Transverse colon (tissue), 4 donors: ENCODE measurements at regions not wholly inside any gene's neighbourhood (a gene's known extent, or its start where the extent isn't known, plus 50 kb on each side); places are given as distances from the start of the nearest gene placed in this dataset.

Source experiments
- DNase-seq: peaks from one replicate; pipeline ENCODE4 v3.0.0-alpha.2; 2019
- H3K27ac ChIP-seq, 4 donors: fragments of 200-600 bp; sonication (generic); 2 replicates each; pipeline ENCODE4 v1.5.1; 2016 to 2018; ENCODE audit warnings: inconsistent platforms in 4 of 4
- H3K27me3 ChIP-seq: fragments of 200-600 bp; sonication (generic); 2 replicates; pipeline ENCODE4 v1.5.1; 2017; ENCODE audit warnings: inconsistent platforms
- H3K36me3 ChIP-seq, 4 donors: fragments of 200-600 bp; sonication (generic); 2 replicates each; pipeline ENCODE4 v1.5.1; 2017 to 2019; ENCODE audit warnings: inconsistent platforms in 4 of 4
- H3K4me1 ChIP-seq, 4 donors: fragments of 200-600 bp; sonication (generic); 2 replicates each; pipeline ENCODE4 v1.5.1; 2017 to 2020; ENCODE audit warnings: inconsistent platforms in 4 of 4
- H3K4me3 ChIP-seq, 4 donors: fragments of 200-600 bp; sonication (generic); 1 replicate in 1 of 4; 2 replicates in 3 of 4; pipeline versions ENCODE4 v1.5.1 to v1.6.1; 2017 to 2019; ENCODE audit warnings: inconsistent platforms in 4 of 4
- H3K9me3 ChIP-seq, 2 donors: fragments of 200-600 bp; sonication (generic); 2 replicates each; pipeline ENCODE4 v1.5.1; 2017 to 2019; ENCODE audit warnings: inconsistent platforms in 2 of 2
- CTCF ChIP-seq, 5 experiments: fragments of 200-600 bp in 3 of 5; fragments of 450-650 bp in 2 of 5; sonication (generic) in 3 of 5; IDR thresholded peaks; 1 replicate in 2 of 5; 2 replicates in 3 of 5; pipeline ENCODE4 v1.5.1; 2016 to 2017; ENCODE audit warnings: antibody characterized with exemption in 5 of 5, inconsistent platforms in 3 of 5, mild to moderate bottlenecking in 2 of 5, moderate library complexity in 1 of 5
- EP300 ChIP-seq: sonication (generic); formaldehyde crosslinking; IDR thresholded peaks from one replicate; pipeline ENCODE4 v1.6.1; 2017; ENCODE audit warnings: antibody characterized with exemption, low read depth
- POLR2A ChIP-seq: fragments of 450-650 bp; IDR thresholded peaks from one replicate; pipeline ENCODE4 v1.6.1; 2016; ENCODE audit warnings: antibody characterized with exemption, mild to moderate bottlenecking, moderate library complexity
- POLR2AphosphoS5 ChIP-seq, 3 donors: sonication (generic); formaldehyde crosslinking; IDR thresholded peaks; one replicate each; pipeline ENCODE4 v1.6.1; 2016; ENCODE audit warnings: antibody characterized with exemption in 3 of 3
- WGBS, 2 donors: methylation state at CpG; one replicate each; pipeline ENCODE4 v1.1.5; 2018; ENCODE audit warnings: low coverage in 1 of 2; 5-methylcytosine and 5-hydroxymethylcytosine counted together
- in situ Hi-C, 4 donors: fragments of 200-750 bp; cut with MboI; loops; one replicate each; pipeline versions ENCODE4 v1.15.0 to v1.15.1; 2017; ENCODE audit warnings: low sequenced_read_pairs in 3 of 4, low pct_ligation_motif_present in 1 of 4, low pct_unique_long_range_greater_than_20kb in 1 of 4
- intact Hi-C: fragments of 100-400 bp; cut with DNase I; formaldehyde crosslinking; loops from one replicate; pipeline ENCODE4 v1.15.1; 2023; ENCODE audit warnings: low total_unique reads

DNA sequence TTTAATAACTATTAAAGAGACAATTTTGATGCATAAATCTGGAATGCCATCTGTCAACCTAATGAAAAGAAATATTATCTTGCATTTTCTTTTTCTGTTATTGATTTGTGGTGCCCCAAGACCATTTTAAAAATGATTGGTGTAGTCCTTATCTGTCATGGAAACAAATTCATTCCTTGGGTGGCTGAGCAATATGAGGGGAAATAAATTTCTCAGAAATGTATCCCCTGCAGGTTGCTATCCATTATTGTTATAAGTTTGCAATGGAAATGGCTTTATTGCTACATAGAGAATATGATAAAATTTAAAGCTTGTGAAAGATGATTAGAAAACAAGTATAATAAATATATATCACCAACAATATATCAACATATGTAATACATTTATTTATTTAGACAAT lies 607.0 kb downstream of the DNAJB9 start:
- Histone ChIP-seq H3K4me1 (no peaks in the 10 kb centered on the region), H3K4me3 (no peak overlapping the region), H3K9me3 (peaks cover 0 to 4% of the 10 kb centered on the region in 2 donors), H3K36me3 (no peaks in the 10 kb centered on the region), H3K27me3 (no peaks in the 10 kb centered on the region), H3K27ac (no peak overlapping the region)
- no peak for DNase-seq
- in situ Hi-C loops (loop anchor here in 1 of 4 donors (25.0 kb wide), 1 partner anchor 111 kb away; no protein-coding TSS in a partner anchor), intact Hi-C loops (no loop called here)
- no peak for TF ChIP-seq CTCF (IDR thresholded peaks at IDR 0.05)
- no peak for TF ChIP-seq EP300
- TF ChIP-seq POLR2AphosphoS5 (IDR thresholded peaks at IDR 0.05): no peak
- TF ChIP-seq POLR2A: no peak

DNA sequence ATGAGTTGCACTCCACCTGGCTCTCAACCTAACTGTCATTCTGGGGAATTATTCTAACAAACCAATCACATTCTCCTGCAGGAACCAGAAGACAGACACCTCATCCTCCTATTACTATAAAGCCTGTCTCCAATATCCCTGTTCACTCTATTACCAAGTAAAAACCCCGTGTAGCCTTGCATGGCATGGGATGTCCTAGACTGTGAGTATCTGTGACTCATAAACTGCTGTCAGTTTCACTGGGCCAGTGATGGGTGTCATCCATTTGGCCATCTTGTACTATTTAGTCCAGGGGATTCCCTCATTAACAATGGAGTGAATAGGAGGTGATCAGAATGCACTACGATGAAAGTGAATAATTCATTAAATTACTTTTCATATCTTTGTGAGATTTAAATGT lies 608.7 kb downstream of the DNAJB9 start:
- no peaks in the 10 kb centered on the region for H3K27me3 ChIP-seq
- TF ChIP-seq EP300: no peak
- TF ChIP-seq POLR2AphosphoS5 (IDR thresholded peaks at IDR 0.05): no peak
- no peak for TF ChIP-seq CTCF (IDR thresholded peaks at IDR 0.05)
- TF ChIP-seq POLR2A: no peak
- no peak for DNase-seq
- H3K4me1 ChIP-seq: no peaks in the 10 kb centered on the region
- peaks cover 0 to 4% of the 10 kb centered on the region in 2 donors for H3K9me3 ChIP-seq
- intact Hi-C loops: no loop called here
- no peaks in the 10 kb centered on the region for H3K36me3 ChIP-seq
- H3K27ac ChIP-seq: no peak overlapping the region
- no peak overlapping the region for H3K4me3 ChIP-seq
- in situ Hi-C loops: loop anchor here in 1 of 4 donors (25.0 kb wide), 1 partner anchor 109 kb away; no protein-coding TSS in a partner anchor
- 84 to 90% methylated on average over 2 of the region's 2 CpGs for WGBS, 2 donors

DNA sequence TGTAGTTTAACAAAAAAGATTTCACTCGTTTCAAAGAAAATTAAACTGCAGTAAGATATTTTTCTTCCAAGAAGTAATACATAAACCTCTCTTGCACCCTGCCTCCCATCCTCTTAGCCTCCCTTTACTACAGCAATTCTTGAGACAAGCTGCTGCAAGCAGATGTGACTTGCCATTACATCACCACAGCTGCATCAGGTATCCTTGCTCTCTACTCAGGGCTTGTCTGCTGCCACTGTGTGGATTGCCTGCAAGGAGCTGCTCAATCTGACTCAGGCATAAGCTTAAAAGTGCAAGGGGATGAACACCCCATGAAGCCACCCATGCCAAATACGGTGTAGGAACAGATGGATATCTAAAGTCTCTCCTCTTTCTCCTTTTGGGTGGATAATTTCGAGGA lies 609.9 kb downstream of the DNAJB9 start:
- in situ Hi-C loops (loop anchor here in 1 of 4 donors (25.0 kb wide), 1 partner anchor 108 kb away; no protein-coding TSS in a partner anchor), intact Hi-C loops (no loop called here)
- peaks cover 0 to 4% of the 10 kb centered on the region in 2 donors for H3K9me3 ChIP-seq
- no peak for DNase-seq
- H3K36me3 ChIP-seq: no peaks in the 10 kb centered on the region
- no peak overlapping the region for H3K27ac ChIP-seq
- TF ChIP-seq EP300: no peak
- TF ChIP-seq POLR2AphosphoS5 (IDR thresholded peaks at IDR 0.05): no peak
- TF ChIP-seq POLR2A: no peak
- TF ChIP-seq CTCF (IDR thresholded peaks at IDR 0.05): no peak
- WGBS, 2 donors: 60 to 61% methylated on average over 3 of the region's 3 CpGs
- H3K4me3 ChIP-seq: no peak overlapping the region
- H3K4me1 ChIP-seq: no peaks in the 10 kb centered on the region
- H3K27me3 ChIP-seq: no peaks in the 10 kb centered on the region

- 75 to 92% methylated on average over 2 of the region's 2 CpGs for WGBS, 2 donors
- in situ Hi-C loops: loop anchor here in 1 of 4 donors (25.0 kb wide), 1 partner anchor 96 kb away; no protein-coding TSS in a partner anchor
- Histone ChIP-seq H3K9me3 (peaks cover 0 to 3% of the 10 kb centered on the region in 2 donors), H3K27ac (no peak overlapping the region), H3K4me3 (no peak overlapping the region), H3K4me1 (no peaks in the 10 kb centered on the region), H3K27me3 (no peaks in the 10 kb centered on the region), H3K36me3 (no peaks in the 10 kb centered on the region)
- TF ChIP-seq POLR2A (no peak), EP300 (no peak), POLR2AphosphoS5 (IDR thresholded peaks at IDR 0.05) (no peak), CTCF (IDR thresholded peaks at IDR 0.05) (no peak)
- no peak for DNase-seq
- intact Hi-C loops: no loop called here
Observed at GRCh38 chr7:109190766-109191398, 621.2 kb downstream of the DNAJB9 start.
